Tibial nerve (tissue), 4 donors: ENCODE measurements at regions not wholly inside any gene's neighbourhood (a gene's known extent, or its start where the extent isn't known, plus 50 kb on each side); places are given as distances from the start of the nearest gene placed in this dataset.

Source experiments
- DNase-seq, 2 donors: peaks; one replicate each; pipeline ENCODE4 v3.0.0-alpha.2; 2019; ENCODE audit warnings: low spot score in 2 of 2
- H3K27ac ChIP-seq, 4 donors: fragments of 200-600 bp; sonication (generic) in 3 of 4; one replicate each; pipeline ENCODE4 v1.5.1; 2017 to 2019; ENCODE audit warnings: mild to moderate bottlenecking in 1 of 4
- H3K27me3 ChIP-seq, 2 donors: fragments of 200-600 bp; sonication (generic) in 1 of 2; one replicate each; pipeline versions ENCODE4 v1.5.1 to v1.6.0; 2017 to 2019
- H3K36me3 ChIP-seq, 3 donors: fragments of 200-600 bp; sonication (generic); one replicate each; pipeline ENCODE4 v1.5.1; 2018 to 2019
- H3K4me1 ChIP-seq, 4 donors: fragments of 200-600 bp; sonication (generic) in 3 of 4; one replicate each; pipeline ENCODE4 v1.5.1; 2017 to 2019
- H3K4me3 ChIP-seq, 4 donors: fragments of 200-600 bp; sonication (generic) in 3 of 4; one replicate each; pipeline ENCODE4 v1.5.1; 2017 to 2019; ENCODE audit warnings: mild to moderate bottlenecking in 1 of 4, moderate library complexity in 1 of 4
- H3K9me3 ChIP-seq, 4 donors: fragments of 200-600 bp; sonication (generic) in 3 of 4; one replicate each; pipeline ENCODE4 v1.5.1; 2017 to 2019
- CTCF ChIP-seq, 5 experiments: fragments of 200-600 bp in 3 of 5; fragments of 450-650 bp in 2 of 5; sonication (generic) in 3 of 5; IDR thresholded peaks; one replicate each; pipeline ENCODE4 v1.5.1; 2016 to 2019; ENCODE audit warnings: antibody characterized with exemption in 5 of 5, mild to moderate bottlenecking in 3 of 5, moderate library complexity in 2 of 5
- EP300 ChIP-seq, 2 donors: sonication (generic); formaldehyde crosslinking; IDR thresholded peaks; one replicate each; pipeline ENCODE4 v1.6.1; 2017; ENCODE audit warnings: antibody characterized with exemption in 2 of 2, mild to moderate bottlenecking in 1 of 2
- POLR2A ChIP-seq, 2 donors: fragments of 450-650 bp; IDR thresholded peaks; one replicate each; pipeline ENCODE4 v1.6.1; 2017; ENCODE audit warnings: antibody characterized with exemption in 2 of 2, mild to moderate bottlenecking in 2 of 2, moderate library complexity in 2 of 2
- WGBS, 2 donors: methylation state at CpG; one replicate each; pipeline ENCODE4 v1.1.5; 2018; 5-methylcytosine and 5-hydroxymethylcytosine counted together

GRCh38 chr4:123200051-123200940 is 196.3 kb upstream of the SPRY1 start:
- Histone ChIP-seq H3K4me3 (no peak overlapping the region), H3K4me1 (no peaks in the 10 kb centered on the region), H3K27me3 (no peaks in the 10 kb centered on the region), H3K36me3 (no peaks in the 10 kb centered on the region), H3K27ac (no peak overlapping the region), H3K9me3 (no peaks in the 10 kb centered on the region)
- 70 to 71% methylated on average over 7 of the region's 7 CpGs for WGBS, 2 donors
- TF ChIP-seq POLR2A (IDR thresholded peaks at IDR 0.05), result no peak
- no peak for TF ChIP-seq CTCF (IDR thresholded peaks at IDR 0.05)
- no peak for DNase-seq

- WGBS, 2 donors, result 0 to 85% methylated on average over 1 of the region's 1 CpG
- no peaks in the 10 kb centered on the region for H3K36me3 ChIP-seq
- DNase-seq, result no peak
- no peak overlapping the region for H3K4me3 ChIP-seq
- no peaks in the 10 kb centered on the region for H3K4me1 ChIP-seq
- no peaks in the 10 kb centered on the region for H3K27me3 ChIP-seq
- no peak overlapping the region for H3K27ac ChIP-seq
- no peaks in the 10 kb centered on the region for H3K9me3 ChIP-seq
- no peak for TF ChIP-seq EP300 (IDR thresholded peaks at IDR 0.05)
Measured at GRCh38 chr4:123204737-123205136, 191.9 kb upstream of the SPRY1 start.

- Histone ChIP-seq H3K27me3 (no peaks in the 10 kb centered on the region), H3K4me1 (no peaks in the 10 kb centered on the region), H3K36me3 (no peaks in the 10 kb centered on the region), H3K9me3 (no peaks in the 10 kb centered on the region), H3K4me3 (no peak overlapping the region), H3K27ac (no peak overlapping the region)
- no peak for DNase-seq
- 87 to 90% methylated on average over 3 of the region's 3 CpGs for WGBS, 2 donors
- TF ChIP-seq EP300 (IDR thresholded peaks at IDR 0.05), result no peak
- TF ChIP-seq CTCF (IDR thresholded peaks at IDR 0.05), result no peak
- TF ChIP-seq POLR2A (IDR thresholded peaks at IDR 0.05), result no peak
Measured at GRCh38 chr4:123206016-123206415, 190.6 kb upstream of the SPRY1 start.

- Histone ChIP-seq H3K36me3 (no peaks in the 10 kb centered on the region), H3K27ac (no peak overlapping the region), H3K9me3 (no peaks in the 10 kb centered on the region), H3K4me1 (no peaks in the 10 kb centered on the region), H3K27me3 (no peaks in the 10 kb centered on the region), H3K4me3 (no peak overlapping the region)
- TF ChIP-seq POLR2A (IDR thresholded peaks at IDR 0.05) (no peak), EP300 (IDR thresholded peaks at IDR 0.05) (no peak), CTCF (IDR thresholded peaks at IDR 0.05) (no peak)
- no peak for DNase-seq
- WGBS, 2 donors, result 93% methylated on average over 4 of the region's 4 CpGs
Measured at GRCh38 chr4:123209436-123209835, 187.2 kb upstream of the SPRY1 start.

GRCh38 chr4:123215536-123215935 is 181.1 kb upstream of the SPRY1 start:
- DNase-seq, result no peak
- no peak overlapping the region for H3K27ac ChIP-seq
- no peaks in the 10 kb centered on the region for H3K27me3 ChIP-seq
- no peaks in the 10 kb centered on the region for H3K4me1 ChIP-seq
- 91 to 100% methylated on average over 1 of the region's 1 CpG for WGBS, 2 donors
- H3K9me3 ChIP-seq, result no peaks in the 10 kb centered on the region
- TF ChIP-seq CTCF (IDR thresholded peaks at IDR 0.05), result no peak
- TF ChIP-seq POLR2A (IDR thresholded peaks at IDR 0.05), result no peak
- TF ChIP-seq EP300 (IDR thresholded peaks at IDR 0.05), result no peak
- H3K36me3 ChIP-seq, result no peaks in the 10 kb centered on the region
- H3K4me3 ChIP-seq, result no peak overlapping the region
